GM12892 (cell line): ENCODE measurements at regions not wholly inside any gene's neighbourhood (a gene's known extent, or its start where the extent isn't known, plus 50 kb on each side); places are given as distances from the start of the nearest gene placed in this dataset.

ENCODE experiments used
- POLR2A ChIP-seq: IDR thresholded peaks from 2 replicates; pipeline ENCODE4 v1.6.1; 2011; ENCODE audit warnings: low read depth, low read length, control low read depth
- POLR2AphosphoS5 ChIP-seq: IDR thresholded peaks from 2 replicates; pipeline ENCODE4 v1.6.1; 2011; ENCODE audit warnings: low read depth, low read length, control low read depth

GRCh38 chr19:29120466-29120865, 92.5 kb downstream of the UQCRFS1 start:
- TF ChIP-seq POLR2A: no peak
- TF ChIP-seq POLR2AphosphoS5: no peak
